Lower leg skin (tissue), 3 donors: ENCODE measurements at regions not wholly inside any gene's neighbourhood (a gene's known extent, or its start where the extent isn't known, plus 50 kb on each side); places are given as distances from the start of the nearest gene placed in this dataset.

Experiments
- POLR2A ChIP-seq, 2 donors: fragments of 450-650 bp; IDR thresholded peaks; one replicate each; pipeline ENCODE4 v1.6.1; 2016 to 2017; ENCODE audit warnings: antibody characterized with exemption in 2 of 2, mild to moderate bottlenecking in 1 of 2, moderate library complexity in 1 of 2
- TF ChIP-seq, protein P1 (sequence below), 3 donors: fragments of 450-650 bp; IDR thresholded peaks; one replicate each; pipeline ENCODE4 v1.5.1; 2016; ENCODE audit warnings: antibody characterized with exemption in 3 of 3, mild to moderate bottlenecking in 3 of 3, moderate library complexity in 2 of 3

DNA sequence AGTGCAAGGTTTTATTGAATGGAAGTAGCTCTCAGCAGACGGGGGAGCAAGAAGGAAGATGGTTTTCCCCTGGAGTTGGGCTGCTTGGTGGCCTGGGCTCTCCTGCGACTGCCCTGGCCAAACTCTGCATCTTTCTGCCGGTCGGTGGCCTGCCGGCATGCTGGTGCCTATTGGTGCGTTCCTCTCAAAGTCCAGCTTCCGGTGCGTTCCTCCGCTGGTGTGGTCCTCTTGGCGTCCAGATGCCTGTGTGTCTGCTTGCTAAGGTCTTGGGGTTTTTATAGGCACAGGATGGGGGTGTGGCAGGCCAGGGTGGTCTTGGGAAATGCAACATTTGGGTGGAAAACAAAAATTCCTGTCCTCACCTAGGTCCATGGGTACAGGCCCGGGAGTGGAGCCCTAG, 567.4 kb upstream of the CNTN5 start:
- TF ChIP-seq, protein P1, sequence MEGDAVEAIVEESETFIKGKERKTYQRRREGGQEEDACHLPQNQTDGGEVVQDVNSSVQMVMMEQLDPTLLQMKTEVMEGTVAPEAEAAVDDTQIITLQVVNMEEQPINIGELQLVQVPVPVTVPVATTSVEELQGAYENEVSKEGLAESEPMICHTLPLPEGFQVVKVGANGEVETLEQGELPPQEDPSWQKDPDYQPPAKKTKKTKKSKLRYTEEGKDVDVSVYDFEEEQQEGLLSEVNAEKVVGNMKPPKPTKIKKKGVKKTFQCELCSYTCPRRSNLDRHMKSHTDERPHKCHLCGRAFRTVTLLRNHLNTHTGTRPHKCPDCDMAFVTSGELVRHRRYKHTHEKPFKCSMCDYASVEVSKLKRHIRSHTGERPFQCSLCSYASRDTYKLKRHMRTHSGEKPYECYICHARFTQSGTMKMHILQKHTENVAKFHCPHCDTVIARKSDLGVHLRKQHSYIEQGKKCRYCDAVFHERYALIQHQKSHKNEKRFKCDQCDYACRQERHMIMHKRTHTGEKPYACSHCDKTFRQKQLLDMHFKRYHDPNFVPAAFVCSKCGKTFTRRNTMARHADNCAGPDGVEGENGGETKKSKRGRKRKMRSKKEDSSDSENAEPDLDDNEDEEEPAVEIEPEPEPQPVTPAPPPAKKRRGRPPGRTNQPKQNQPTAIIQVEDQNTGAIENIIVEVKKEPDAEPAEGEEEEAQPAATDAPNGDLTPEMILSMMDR (IDR thresholded peaks at IDR 0.05): no peak
- no peak for TF ChIP-seq POLR2A (IDR thresholded peaks at IDR 0.05)
